ENCODE measurements at regions not wholly inside any gene's neighbourhood (a gene's known extent, or its start where the extent isn't known, plus 50 kb on each side); places are given as distances from the start of the nearest gene placed in this dataset.

DNA sequence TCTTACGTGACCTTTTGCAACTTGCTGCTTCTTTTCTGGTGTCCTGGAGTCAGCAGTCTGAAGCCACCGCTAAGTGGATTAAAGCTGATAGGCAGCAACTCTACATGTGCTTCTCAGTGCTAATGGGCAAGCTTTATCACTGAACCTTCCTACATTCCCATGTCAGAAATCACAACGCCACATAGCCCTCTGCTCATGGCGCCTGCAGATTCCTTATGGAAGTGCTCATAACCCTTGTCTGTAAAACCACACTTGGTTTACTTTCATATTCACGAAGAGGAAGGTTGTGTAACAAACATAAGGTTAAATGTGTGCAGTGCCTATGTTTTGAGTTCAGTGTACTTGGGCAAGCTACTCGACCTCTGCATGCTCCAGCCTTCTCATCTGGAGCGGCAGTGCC, 319.8 kb downstream of the FBXO15 start:
- ChIA-PET POLR2A (no interaction called here), CTCF (interaction anchor here (1.1 kb wide), 1 partner anchor 15 kb away, joined by 9 read pairs; no protein-coding TSS in a partner anchor)
- H3K9me3 ChIP-seq (ENCODE audit: control insufficient read depth, insufficient read depth, low read length), result no peaks in the 10 kb centered on the region
- H3K4me3 ChIP-seq (ENCODE audit: low read depth, low read length), result no peak overlapping the region
- no peak for TF ChIP-seq CTCF (IDR thresholded peaks at IDR 0.05; ENCODE audit: low read depth, low read length)
- no peak for DNase-seq (ENCODE audit: low read depth, low spot score)
- no peak overlapping the region for H3K27ac ChIP-seq (ENCODE audit: low read depth, low read length)
- no peaks in the 10 kb centered on the region for H3K27me3 ChIP-seq (ENCODE audit: control insufficient read depth, insufficient read depth, low read length)

DNA sequence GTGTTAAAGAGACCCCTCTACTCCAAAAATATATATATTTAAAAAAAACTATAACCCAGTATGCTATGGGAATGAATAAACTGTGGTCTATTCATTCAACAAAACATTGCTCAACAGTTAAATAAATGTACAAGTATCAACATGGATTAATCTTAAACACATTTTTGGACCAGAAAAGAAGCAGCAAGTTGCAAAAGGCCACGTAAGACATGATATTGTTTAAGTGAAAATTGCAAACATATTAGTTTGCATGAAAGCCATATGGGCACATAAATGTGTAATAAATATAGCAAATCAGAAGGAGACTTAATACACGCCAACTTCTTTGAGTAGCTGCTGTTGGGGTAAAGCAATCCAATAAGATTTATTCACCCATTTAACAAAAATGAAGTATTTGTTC, 321.5 kb downstream of the FBXO15 start:
- Histone ChIP-seq H3K27ac (ENCODE audit: low read depth, low read length) (no peak overlapping the region), H3K27me3 (ENCODE audit: control insufficient read depth, insufficient read depth, low read length) (no peaks in the 10 kb centered on the region), H3K4me3 (ENCODE audit: low read depth, low read length) (no peak overlapping the region), H3K9me3 (ENCODE audit: control insufficient read depth, insufficient read depth, low read length) (no peaks in the 10 kb centered on the region)
- ChIA-PET POLR2A (no interaction called here), CTCF (interaction anchor here (1.0 kb wide), 1 partner anchor 15 kb away, joined by 4 read pairs; no protein-coding TSS in a partner anchor)
- DNase-seq (ENCODE audit: low read depth, low spot score), result peak; percentile 38
- no peak for TF ChIP-seq CTCF (IDR thresholded peaks at IDR 0.05; ENCODE audit: low read depth, low read length)

DNA sequence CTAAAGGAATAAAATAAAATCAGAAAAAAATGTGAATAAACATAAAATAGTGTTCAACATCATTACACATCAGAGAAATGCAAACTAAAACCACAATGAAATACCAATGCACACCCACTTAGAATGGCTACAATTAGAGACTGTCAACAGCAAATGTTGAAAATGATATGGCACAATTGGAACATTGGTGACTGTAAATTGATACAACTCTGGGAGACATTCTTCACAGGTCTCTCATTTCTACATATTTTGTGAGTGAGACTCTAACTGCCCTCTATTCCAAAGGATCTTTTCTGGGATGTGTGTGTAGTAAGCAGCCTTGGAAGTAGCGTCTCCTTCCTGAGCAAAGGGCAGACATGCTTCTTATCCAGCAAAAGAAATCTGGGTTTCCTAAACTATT, 323.0 kb downstream of the FBXO15 start:
- Histone ChIP-seq H3K27ac (ENCODE audit: low read depth, low read length) (no peak overlapping the region), H3K27me3 (ENCODE audit: control insufficient read depth, insufficient read depth, low read length) (no peaks in the 10 kb centered on the region), H3K4me3 (ENCODE audit: low read depth, low read length) (no peak overlapping the region), H3K9me3 (ENCODE audit: control insufficient read depth, insufficient read depth, low read length) (no peaks in the 10 kb centered on the region)
- ChIA-PET POLR2A (no interaction called here), CTCF (interaction anchor here (1.1 kb wide), 1 partner anchor 19 kb away, joined by 5 read pairs; no protein-coding TSS in a partner anchor)
- DNase-seq (ENCODE audit: low read depth, low spot score), result peak; percentile 18
- TF ChIP-seq CTCF (IDR thresholded peaks at IDR 0.05; ENCODE audit: low read depth, low read length), result no peak

- POLR2A ChIA-PET, result no interaction called here
- Histone ChIP-seq H3K27ac (ENCODE audit: low read depth, low read length) (no peak overlapping the region), H3K27me3 (ENCODE audit: control insufficient read depth, insufficient read depth, low read length) (no peaks in the 10 kb centered on the region), H3K9me3 (ENCODE audit: control insufficient read depth, insufficient read depth, low read length) (no peaks in the 10 kb centered on the region), H3K4me3 (ENCODE audit: low read depth, low read length) (no peak overlapping the region)
- TF ChIP-seq CTCF (IDR thresholded peaks at IDR 0.05; ENCODE audit: low read depth, low read length), result no peak
- no peak for DNase-seq (ENCODE audit: low read depth, low spot score)
- CTCF ChIA-PET, result no interaction called here
Measured at GRCh38 chr18:73812423-73812822, 335.2 kb downstream of the FBXO15 start.

DNA sequence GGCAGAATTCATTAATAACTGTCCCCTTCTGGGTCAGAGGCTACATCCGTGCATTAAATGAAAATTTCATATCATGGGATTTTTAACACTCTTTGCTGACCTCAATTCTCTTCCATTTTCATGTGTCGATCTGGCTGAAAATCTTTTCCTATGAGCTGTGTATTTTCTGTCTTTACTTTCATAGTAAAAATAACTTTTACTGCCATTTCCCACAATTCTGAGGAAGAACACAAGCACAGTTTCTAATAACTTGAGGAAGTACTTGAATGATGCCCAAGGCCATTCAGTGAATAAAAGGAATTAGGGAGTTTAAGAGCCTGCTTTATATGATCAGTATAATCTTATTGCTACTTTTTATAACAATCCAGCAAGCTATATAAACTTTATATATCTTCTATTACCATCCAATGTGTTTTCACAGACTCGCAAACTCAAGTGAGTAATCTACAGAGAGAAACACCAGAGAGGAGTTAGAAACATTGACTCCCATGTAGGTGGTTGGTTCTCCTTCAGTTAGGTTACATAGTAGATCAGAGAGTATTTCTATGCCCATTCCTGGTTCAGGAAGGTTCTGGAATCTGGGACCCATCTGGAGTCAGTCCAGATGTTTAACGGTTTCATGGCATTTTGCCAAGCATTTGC, 340.0 kb downstream of the FBXO15 start:
- DNase-seq (ENCODE audit: low read depth, low spot score), result no peak
- H3K4me3 ChIP-seq (ENCODE audit: low read depth, low read length), result no peak overlapping the region
- no peak for TF ChIP-seq CTCF (IDR thresholded peaks at IDR 0.05; ENCODE audit: low read depth, low read length)
- ChIA-PET POLR2A (no interaction called here), CTCF (no interaction called here)
- no peak overlapping the region for H3K27ac ChIP-seq (ENCODE audit: low read depth, low read length)
- no peaks in the 10 kb centered on the region for H3K27me3 ChIP-seq (ENCODE audit: control insufficient read depth, insufficient read depth, low read length)
- H3K9me3 ChIP-seq (ENCODE audit: control insufficient read depth, insufficient read depth, low read length), result no peaks in the 10 kb centered on the region
